T-cell (primary cell): ENCODE measurements at regions not wholly inside any gene's neighbourhood (a gene's known extent, or its start where the extent isn't known, plus 50 kb on each side); places are given as distances from the start of the nearest gene placed in this dataset.
"Not testable (repeated sequence)": the region's sequence is repeated elsewhere in the genome, so short reads cannot be mapped to it uniquely, and the experiment has no call there.

ENCODE experiments used
- ATAC-seq, 4 experiments: fragments of 200-7000 bp in 3 of 4; fragments of 150-1000 bp in 1 of 4; cut with Tn5 transposase; replicated peaks in 1 of 4; 1 replicate in 3 of 4; 2 replicates in 1 of 4; pipeline ENCODE4 v1.10.0; 2021; ENCODE audit warnings: moderate library complexity in 3 of 4, mild to moderate bottlenecking in 2 of 4, moderate number of reproducible peaks in 1 of 4
- CTCF ChIA-PET, 2 donors: fragments of 300-600 bp; sonication (Branson Sonifier 250); formaldehyde crosslinking; loops; one replicate each; lab custom pipeline; 2022; ENCODE audit warnings: antibody characterized with exemption in 2 of 2; lab: Charles Lee
- POLR2A ChIA-PET, 2 donors: fragments of 300-600 bp; sonication (Branson Sonifier 250); formaldehyde crosslinking; loops; one replicate each; lab custom pipeline; 2022; ENCODE audit warnings: antibody characterized with exemption in 2 of 2; lab: Charles Lee
- DNase-seq, 35 experiments: peaks; one replicate each; pipeline versions ENCODE4 v3.0.0 to v3.0.0-alpha.2; 2013 to 2023
- H3K27ac ChIP-seq: one replicate; pipeline ENCODE4 v1.5.1; 2013; ENCODE audit warnings: low read length
- H3K27me3 ChIP-seq, 2 experiments: replicated peaks in 1 of 2; 1 replicate in 1 of 2; 2 replicates in 1 of 2; pipeline versions ENCODE4 v1.6.1 to v1.7.0; 2013; ENCODE audit warnings: low read length in 1 of 2, mixed read lengths in 1 of 2; ENCODE audit not compliant: control insufficient read depth in 2 of 2, insufficient read depth in 2 of 2; ENCODE audit errors: extremely low read depth in 1 of 2
- H3K36me3 ChIP-seq, 2 donors: 1 replicate in 1 of 2; 2 replicates in 1 of 2; pipeline versions ENCODE4 v1.6.1 to v1.7.0; 2013; ENCODE audit warnings: low read length in 1 of 2; ENCODE audit not compliant: control insufficient read depth in 2 of 2, insufficient read depth in 1 of 2; ENCODE audit errors: extremely low read depth in 1 of 2
- H3K4me1 ChIP-seq, 2 experiments: 1 replicate in 1 of 2; 2 replicates in 1 of 2; pipeline versions ENCODE4 v1.6.1 to v1.7.0; 2013; ENCODE audit warnings: low read length in 2 of 2, mixed read lengths in 1 of 2; ENCODE audit not compliant: insufficient read depth in 2 of 2, control insufficient read depth in 1 of 2; ENCODE audit errors: extremely low read depth in 1 of 2
- H3K4me3 ChIP-seq, 2 donors: 1 replicate in 1 of 2; 2 replicates in 1 of 2; pipeline versions ENCODE4 v1.5.1 to v1.7.0; 2013; ENCODE audit warnings: mild to moderate bottlenecking in 2 of 2, low read length in 1 of 2, moderate library complexity in 1 of 2; ENCODE audit not compliant: control insufficient read depth in 1 of 2; ENCODE audit errors: extremely low read depth in 1 of 2
- H3K9me3 ChIP-seq: 2 replicates; pipeline ENCODE4 v1.7.0; 2013
- H3K27ac Mint-ChIP-seq, 2 donors: one replicate each; pipeline ENCODE4 v1.8.0; 2020 to 2021; ENCODE audit warnings: mild to moderate bottlenecking in 2 of 2, mixed read lengths in 2 of 2
- H3K27me3 Mint-ChIP-seq, 2 donors: one replicate each; pipeline ENCODE4 v1.8.0; 2021 to 2022; ENCODE audit warnings: mixed read lengths in 2 of 2
- H3K36me3 Mint-ChIP-seq: one replicate; pipeline ENCODE4 v1.8.0; 2021; ENCODE audit warnings: mixed read lengths
- H3K4me1 Mint-ChIP-seq, 3 donors: one replicate each; pipeline ENCODE4 v1.8.0; 2020 to 2022; ENCODE audit warnings: mixed read lengths in 3 of 3, mild to moderate bottlenecking in 1 of 3
- H3K4me3 Mint-ChIP-seq, 3 donors: one replicate each; pipeline ENCODE4 v1.8.0; 2020 to 2022; ENCODE audit warnings: mild to moderate bottlenecking in 3 of 3, mixed read lengths in 3 of 3, moderate library complexity in 3 of 3
- H3K9me3 Mint-ChIP-seq, 3 donors: one replicate each; pipeline ENCODE4 v1.8.0; 2020 to 2022; ENCODE audit warnings: mixed read lengths in 3 of 3
- WGBS: methylation state at CpG from one replicate; pipeline ENCODE4 v1.1.5; 2013; ENCODE audit warnings: missing lambda C conversion rate; ENCODE audit not compliant: insufficient coverage; 5-methylcytosine and 5-hydroxymethylcytosine counted together

DNA sequence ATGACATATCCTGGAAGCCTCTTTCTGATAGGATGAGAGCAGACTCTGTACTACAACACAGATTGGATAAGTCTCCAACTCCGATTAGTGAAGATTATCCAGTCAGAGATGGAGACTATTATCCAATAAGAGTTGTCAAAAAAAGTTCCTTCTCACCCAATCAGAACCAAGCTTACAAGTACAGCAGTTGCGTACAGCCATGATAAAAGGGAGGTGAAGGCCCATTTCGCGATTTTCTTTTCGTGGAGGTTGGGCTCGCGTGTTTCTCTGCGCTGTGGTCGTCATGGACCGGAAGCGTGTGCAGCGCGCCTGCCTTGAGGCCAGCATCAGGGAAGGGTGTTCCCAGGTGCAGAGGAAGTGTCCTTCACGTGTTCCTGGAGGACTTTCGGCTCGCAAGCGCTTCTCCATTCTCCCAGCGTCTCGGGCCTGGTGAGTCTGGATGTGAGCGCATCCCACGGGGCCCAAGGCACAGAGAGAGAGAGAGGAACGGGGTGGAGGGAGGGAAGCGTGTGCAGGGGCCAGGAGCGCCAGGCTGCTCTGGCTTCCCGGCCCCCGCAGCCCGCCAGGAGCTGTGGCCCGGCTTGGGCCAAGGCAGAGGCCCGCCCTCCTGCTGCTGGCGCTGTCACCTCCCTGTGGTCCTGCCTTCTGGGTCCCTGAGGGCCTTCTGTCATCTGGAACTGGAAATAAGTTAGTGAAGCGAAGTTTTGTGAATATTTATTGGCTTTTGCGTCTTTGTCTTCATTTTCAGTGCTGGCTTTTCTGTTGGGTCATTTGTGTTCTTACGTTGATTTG is 53.9 kb downstream of the CDRT15L2 start:
- H3K36me3 Mint-ChIP-seq, DNase-seq, H3K4me3 Mint-ChIP-seq, H3K27me3 ChIP-seq, H3K4me3 ChIP-seq, H3K27me3 Mint-ChIP-seq, H3K9me3 ChIP-seq, CTCF ChIA-PET, H3K4me1 Mint-ChIP-seq, H3K27ac Mint-ChIP-seq, POLR2A ChIA-PET, H3K36me3 ChIP-seq, H3K27ac ChIP-seq, ATAC-seq, H3K9me3 Mint-ChIP-seq, H3K4me1 ChIP-seq: not testable (repeated sequence)
- WGBS = 98% methylated on average over 11 of the region's 33 CpGs

DNA sequence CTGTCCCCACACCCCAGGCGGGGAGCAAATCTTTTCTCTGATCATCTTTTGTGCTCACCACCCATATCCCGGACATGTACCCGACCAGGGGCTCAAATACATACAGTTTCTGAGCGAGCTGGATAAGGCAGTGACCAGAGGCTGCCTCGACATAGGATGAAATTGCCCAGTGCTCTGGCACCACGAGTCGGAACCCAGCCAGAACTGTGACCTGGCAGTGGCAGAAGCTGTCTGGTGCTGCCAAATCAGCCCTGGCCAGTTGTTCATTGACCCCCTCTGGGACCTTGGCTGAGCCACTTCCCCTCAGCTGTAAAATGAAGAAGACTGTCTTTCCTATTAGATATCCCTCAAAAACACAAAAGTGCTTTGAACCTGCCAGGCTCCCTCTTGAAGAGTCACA is 60.6 kb downstream of the CDRT15L2 start:
- H3K4me3 ChIP-seq, H3K4me1 Mint-ChIP-seq, H3K27ac ChIP-seq, H3K27ac Mint-ChIP-seq, H3K36me3 ChIP-seq, DNase-seq, H3K4me3 Mint-ChIP-seq, H3K9me3 ChIP-seq, ATAC-seq, H3K36me3 Mint-ChIP-seq, H3K4me1 ChIP-seq, H3K9me3 Mint-ChIP-seq, H3K27me3 Mint-ChIP-seq, POLR2A ChIA-PET, H3K27me3 ChIP-seq: not testable (repeated sequence)
- CTCF ChIA-PET = interaction anchor here in 1 of 2 donors (0.6 kb wide), 1 partner anchor 459 kb away, joined by 3 read pairs; no protein-coding TSS in a partner anchor
- no CpG with 5 or more reads among the region's 7 CpGs for WGBS

- H3K27ac ChIP-seq, H3K36me3 ChIP-seq, H3K27me3 ChIP-seq, H3K9me3 ChIP-seq, H3K36me3 Mint-ChIP-seq, H3K27ac Mint-ChIP-seq, H3K27me3 Mint-ChIP-seq, H3K4me3 Mint-ChIP-seq, H3K4me1 ChIP-seq, CTCF ChIA-PET, H3K4me1 Mint-ChIP-seq, POLR2A ChIA-PET, H3K9me3 Mint-ChIP-seq, H3K4me3 ChIP-seq: not testable (repeated sequence)
- ATAC-seq (peak in 1 of 4 experiments; percentile 46), DNase-seq (peak in 16 of 35 experiments; percentile 2 to 23 (median 12))
- WGBS = 39% methylated on average over 7 of the region's 13 CpGs
These were observed 67.2 kb downstream of the CDRT15L2 start for GRCh38 chr17:20646661-20647272.

GRCh38 chr17:20649097-20649767 is 69.7 kb downstream of the CDRT15L2 start:
- H3K27me3 ChIP-seq, H3K36me3 ChIP-seq, H3K4me3 Mint-ChIP-seq, ATAC-seq, H3K27ac Mint-ChIP-seq, H3K27ac ChIP-seq, POLR2A ChIA-PET, CTCF ChIA-PET, H3K4me3 ChIP-seq, H3K27me3 Mint-ChIP-seq, DNase-seq, H3K9me3 Mint-ChIP-seq, H3K4me1 ChIP-seq, H3K9me3 ChIP-seq, H3K36me3 Mint-ChIP-seq: not testable (repeated sequence)
- WGBS = 91% methylated on average over 5 of the region's 8 CpGs
- H3K4me1 Mint-ChIP-seq = peaks cover 5 to 11% (median 10%) of the 10 kb centered on the region in 3 donors

- H3K27ac ChIP-seq, CTCF ChIA-PET, H3K36me3 ChIP-seq, H3K27me3 ChIP-seq, H3K4me1 ChIP-seq, H3K27me3 Mint-ChIP-seq, H3K4me3 ChIP-seq, H3K27ac Mint-ChIP-seq, DNase-seq, H3K4me3 Mint-ChIP-seq, H3K36me3 Mint-ChIP-seq, H3K9me3 ChIP-seq, H3K9me3 Mint-ChIP-seq, POLR2A ChIA-PET: not testable (repeated sequence)
- WGBS = no CpG with 5 or more reads among the region's 8 CpGs
- H3K4me1 Mint-ChIP-seq = peaks cover 5 to 11% (median 10%) of the 10 kb centered on the region in 3 donors
- ATAC-seq = peak in 3 of 4 experiments; percentile 40 to 61 (median 52)
These were observed 71.5 kb downstream of the CDRT15L2 start for GRCh38 chr17:20651022-20651421.

DNA sequence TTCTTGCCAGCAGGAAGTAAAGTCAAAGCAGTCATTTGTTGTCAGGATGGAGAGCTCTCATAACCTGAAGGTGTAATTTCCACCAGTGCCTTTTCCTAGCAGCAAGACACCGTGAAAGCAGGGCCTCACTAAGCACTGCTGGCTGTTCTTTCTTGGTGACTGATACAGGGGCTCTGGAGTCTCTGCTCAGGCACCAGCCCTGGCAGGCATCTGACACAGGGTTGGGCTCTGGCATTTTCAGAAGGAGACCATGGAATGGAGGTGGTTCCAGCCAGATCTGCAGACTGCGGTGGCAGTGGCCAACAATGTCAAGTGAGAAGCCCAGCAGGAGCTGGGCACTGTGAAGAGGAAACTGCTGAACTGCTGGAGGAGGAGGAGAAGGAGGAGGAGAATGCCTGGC is 72.2 kb downstream of the CDRT15L2 start:
- DNase-seq, H3K9me3 Mint-ChIP-seq, CTCF ChIA-PET, H3K27me3 ChIP-seq, H3K27me3 Mint-ChIP-seq, H3K4me3 Mint-ChIP-seq, ATAC-seq, POLR2A ChIA-PET, H3K36me3 ChIP-seq, H3K27ac ChIP-seq, H3K4me3 ChIP-seq, H3K9me3 ChIP-seq, H3K36me3 Mint-ChIP-seq, H3K27ac Mint-ChIP-seq, H3K4me1 ChIP-seq: not testable (repeated sequence)
- 88% methylated on average over 1 of the region's 2 CpGs for WGBS
- H3K4me1 Mint-ChIP-seq = peaks cover 5 to 11% (median 10%) of the 10 kb centered on the region in 3 donors
